Upper lobe of right lung (tissue), 1 donor: ENCODE measurements at regions not wholly inside any gene's neighbourhood (a gene's known extent, or its start where the extent isn't known, plus 50 kb on each side); places are given as distances from the start of the nearest gene placed in this dataset.
"Not testable (repeated sequence)": the region's sequence is repeated elsewhere in the genome, so short reads cannot be mapped to it uniquely, and the experiment has no call there.

Experiments
- ATAC-seq: fragments of 200-7000 bp; cut with Tn5 transposase; one replicate; pipeline ENCODE4 v1.9.1; 2020; ENCODE audit warnings: mild to moderate bottlenecking, moderate library complexity
- DNase-seq: peaks from one replicate; pipeline ENCODE4 v3.0.0-alpha.2; 2020
- H3K27ac ChIP-seq: fragments of 200-600 bp; one replicate; pipeline ENCODE4 v1.8.0; 2022
- H3K27me3 ChIP-seq: fragments of 200-600 bp; one replicate; pipeline ENCODE4 v1.8.0; 2022; ENCODE audit warnings: mild to moderate bottlenecking
- H3K36me3 ChIP-seq: fragments of 200-600 bp; one replicate; pipeline ENCODE4 v1.8.0; 2022
- H3K4me1 ChIP-seq: fragments of 200-600 bp; one replicate; pipeline ENCODE4 v1.8.0; 2022
- H3K4me3 ChIP-seq: fragments of 200-600 bp; one replicate; pipeline ENCODE4 v1.8.0; 2022; ENCODE audit warnings: mild to moderate bottlenecking
- H3K9me3 ChIP-seq: fragments of 200-600 bp; one replicate; pipeline ENCODE4 v1.8.0; 2022
- CTCF ChIP-seq: fragments of 200-600 bp; IDR thresholded peaks from one replicate; pipeline ENCODE4 v1.8.0; 2022; ENCODE audit warnings: antibody characterized with exemption
- intact Hi-C: fragments of 100-400 bp; cut with DNase I; formaldehyde crosslinking; loops from one replicate; pipeline ENCODE4 v1.11.0; 2022
- donor health status: DM: no; HTN: yes; CAD: no; lungs with severe emphysema.

- intact Hi-C loops, result no loop called here
- Histone ChIP-seq H3K4me1 (no peaks in the 10 kb centered on the region), H3K4me3 (no peak overlapping the region), H3K27ac (no peak overlapping the region), H3K36me3 (no peaks in the 10 kb centered on the region), H3K9me3 (peaks cover 5% of the 10 kb centered on the region), H3K27me3 (no peaks in the 10 kb centered on the region)
- DNase-seq (no peak), ATAC-seq (no peak)
- TF ChIP-seq CTCF, result no peak
Measured at GRCh38 chr1:78255383-78255782, 209.6 kb downstream of the GIPC2 start.

- Histone ChIP-seq H3K4me3 (no peak overlapping the region), H3K4me1 (no peaks in the 10 kb centered on the region), H3K27me3 (no peaks in the 10 kb centered on the region), H3K36me3 (no peaks in the 10 kb centered on the region), H3K9me3 (peaks cover 5% of the 10 kb centered on the region), H3K27ac (no peak overlapping the region)
- DNase-seq (no peak), ATAC-seq (no peak)
- TF ChIP-seq CTCF, result no peak
- intact Hi-C loops, result no loop called here
Measured at GRCh38 chr1:78255846-78256245, 210.1 kb downstream of the GIPC2 start.

GRCh38 chr1:78263459-78263858 lies 217.7 kb downstream of the GIPC2 start:
- Histone ChIP-seq H3K27ac (no peak overlapping the region), H3K4me3 (no peak overlapping the region), H3K27me3 (no peaks in the 10 kb centered on the region), H3K4me1 (no peaks in the 10 kb centered on the region), H3K9me3 (peaks cover 17% of the 10 kb centered on the region), H3K36me3 (no peaks in the 10 kb centered on the region)
- intact Hi-C loops, result no loop called here
- DNase-seq, result no peak
- TF ChIP-seq CTCF, result no peak
- peak; percentile 47 for ATAC-seq

GRCh38 chr1:78263946-78264345 lies 218.2 kb downstream of the GIPC2 start:
- Histone ChIP-seq H3K27me3 (no peaks in the 10 kb centered on the region), H3K36me3 (no peaks in the 10 kb centered on the region), H3K9me3 (peaks cover 17% of the 10 kb centered on the region), H3K4me3 (no peak overlapping the region), H3K4me1 (no peaks in the 10 kb centered on the region), H3K27ac (no peak overlapping the region)
- intact Hi-C loops, result no loop called here
- ATAC-seq (no peak), DNase-seq (no peak)
- no peak for TF ChIP-seq CTCF

GRCh38 chr1:78267513-78268218 lies 221.9 kb downstream of the GIPC2 start:
- no peaks in the 10 kb centered on the region for H3K36me3 ChIP-seq
- no peaks in the 10 kb centered on the region for H3K27me3 ChIP-seq
- no peak overlapping the region for H3K27ac ChIP-seq
- intact Hi-C loops, result no loop called here
- H3K4me1 ChIP-seq, result no peaks in the 10 kb centered on the region
- TF ChIP-seq CTCF, result no peak
- ATAC-seq (no peak), DNase-seq (no peak)
- H3K9me3 ChIP-seq, result peaks cover 12% of the 10 kb centered on the region
- no peak overlapping the region for H3K4me3 ChIP-seq

GRCh38 chr1:78269591-78269990 lies 221.2 kb upstream of the PTGFR start:
- DNase-seq (no peak), ATAC-seq (no peak)
- no peak overlapping the region for H3K27ac ChIP-seq
- no peak for TF ChIP-seq CTCF
- intact Hi-C loops, result no loop called here
- H3K27me3 ChIP-seq, result no peaks in the 10 kb centered on the region
- peaks cover 12% of the 10 kb centered on the region for H3K9me3 ChIP-seq
- no peak overlapping the region for H3K4me3 ChIP-seq
- no peaks in the 10 kb centered on the region for H3K36me3 ChIP-seq
- no peaks in the 10 kb centered on the region for H3K4me1 ChIP-seq

GRCh38 chr1:78271423-78271822 lies 219.4 kb upstream of the PTGFR start:
- H3K4me3 ChIP-seq, H3K27ac ChIP-seq, ATAC-seq, DNase-seq, H3K36me3 ChIP-seq, intact Hi-C loops, H3K9me3 ChIP-seq, H3K27me3 ChIP-seq, H3K4me1 ChIP-seq: not testable (repeated sequence)
